ENCODE measurements at regions not wholly inside any gene's neighbourhood (a gene's known extent, or its start where the extent isn't known, plus 50 kb on each side); places are given as distances from the start of the nearest gene placed in this dataset.
"Not testable (repeated sequence)": the region's sequence is repeated elsewhere in the genome, so short reads cannot be mapped to it uniquely, and the experiment has no call there.

DNA sequence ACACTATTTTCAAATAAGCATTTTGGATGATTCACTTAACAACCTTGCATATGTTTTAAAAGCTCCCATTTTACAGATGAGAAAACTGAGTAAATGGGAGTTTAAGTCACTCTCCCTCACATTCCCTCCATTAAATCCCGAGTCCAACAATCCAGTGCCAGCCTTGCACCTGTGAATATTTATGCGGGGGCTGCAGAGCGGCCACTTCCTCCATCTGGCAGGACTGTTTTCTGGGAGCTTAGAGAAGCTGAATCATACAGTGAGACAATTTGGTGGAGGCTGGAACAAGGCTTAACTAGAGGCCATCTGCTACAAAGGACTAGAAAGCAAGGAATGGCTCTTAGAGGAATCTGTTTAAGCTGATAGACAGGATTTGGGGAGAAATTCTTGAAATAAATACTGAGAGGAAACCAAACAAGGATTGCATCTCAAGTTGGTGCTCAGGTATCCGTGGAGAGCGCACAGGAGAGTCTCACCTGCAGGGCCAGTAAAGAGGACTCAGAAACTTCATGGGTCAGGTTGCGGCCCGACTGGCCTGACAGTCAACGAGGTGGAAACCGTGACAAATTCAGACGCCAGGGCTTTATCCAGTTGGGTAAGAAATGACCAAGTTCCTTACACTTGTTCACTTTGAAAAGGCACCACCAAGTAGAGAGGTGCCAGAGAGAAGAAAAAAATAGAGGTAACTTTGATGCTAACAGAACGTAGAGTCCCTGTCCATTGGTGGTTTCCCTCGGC is 478.5 kb downstream of the QKI start:
- no peak for DNase-seq (ENCODE audit: low read depth in 2 of 2)

DNA sequence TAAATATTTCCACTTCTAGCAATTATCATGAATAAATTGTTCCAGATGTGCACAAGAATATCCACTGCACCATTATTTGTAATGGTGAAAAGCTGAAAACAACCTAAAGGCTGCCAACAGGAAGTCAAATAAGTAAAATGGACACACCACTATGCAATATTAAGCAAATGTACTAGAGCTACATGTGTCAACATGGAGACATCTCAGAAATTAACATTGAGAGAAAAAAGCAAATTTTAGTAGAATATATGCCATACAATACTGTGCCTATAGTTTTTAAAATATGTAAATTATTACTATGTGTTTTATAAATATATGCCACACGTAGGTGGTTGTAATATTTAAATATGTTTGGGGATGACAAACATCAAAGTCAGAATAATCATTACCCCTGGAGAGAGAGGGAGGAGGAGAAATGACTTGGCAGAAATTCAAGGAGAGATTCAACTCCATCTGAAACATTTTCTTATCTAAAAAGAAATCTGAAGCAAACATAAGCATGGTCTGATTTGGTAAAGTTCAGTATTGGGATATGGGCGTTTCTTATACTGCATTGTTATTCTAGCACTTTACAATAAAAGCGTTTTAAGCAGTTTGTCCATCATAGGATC is 475.5 kb downstream of the QKI start:
- no peak for DNase-seq (ENCODE audit: low read depth in 2 of 2)

DNA sequence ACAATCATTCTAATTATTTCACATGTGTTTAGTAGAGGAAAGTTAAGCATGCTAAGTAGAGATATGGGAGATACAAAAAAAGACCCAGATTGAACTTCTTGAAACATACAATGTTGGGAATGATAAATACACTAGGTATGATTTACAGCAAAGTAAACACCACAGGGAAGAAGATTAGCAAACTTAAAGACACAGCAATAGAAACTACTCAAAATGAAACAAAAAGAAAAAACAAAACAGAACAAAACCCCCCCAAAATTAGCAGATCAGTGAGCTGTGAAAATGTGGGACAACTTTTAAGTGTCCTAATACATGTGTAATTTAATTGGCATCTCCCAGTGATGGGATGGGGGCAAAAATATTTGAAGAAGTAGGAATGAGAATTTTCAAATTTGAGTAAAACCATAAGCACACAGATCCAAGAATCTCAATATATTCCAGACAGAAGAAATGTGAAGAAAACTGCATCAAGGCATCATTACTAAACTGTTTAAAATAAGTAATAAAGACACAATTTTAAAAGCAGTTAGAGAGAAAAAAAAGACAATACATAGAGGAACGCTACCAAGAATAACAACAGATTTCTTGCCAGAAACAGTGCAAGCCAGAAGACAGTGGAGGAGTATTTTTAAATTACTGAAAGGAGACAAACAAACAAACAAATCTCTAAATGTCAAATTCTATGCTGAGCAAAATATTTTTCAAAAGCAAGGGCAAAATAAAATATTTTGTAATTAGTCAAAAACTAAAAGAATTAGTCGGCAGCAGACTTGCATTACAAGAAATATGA is 473.7 kb downstream of the QKI start:
- no peak for DNase-seq (ENCODE audit: low read depth in 2 of 2)

DNA sequence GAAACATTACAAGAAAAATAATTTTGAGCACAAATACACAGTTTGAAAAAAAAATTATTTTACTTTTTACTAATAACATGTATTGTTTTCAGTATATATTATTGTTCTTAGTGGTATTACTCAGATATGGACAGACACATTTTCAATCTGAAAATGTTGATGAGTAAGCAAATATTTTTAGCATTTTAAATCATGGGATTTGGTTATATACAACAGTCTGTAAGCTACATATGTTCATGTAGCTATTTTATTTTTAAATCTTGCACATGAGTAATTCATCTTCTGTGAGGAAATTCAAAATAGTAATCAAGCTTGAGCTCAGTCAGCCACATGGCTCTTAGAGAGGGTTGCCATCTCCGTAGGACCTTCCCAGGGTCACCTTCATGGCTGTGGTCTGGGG is 471.9 kb downstream of the QKI start:
- no peak for DNase-seq (ENCODE audit: low read depth in 2 of 2)

DNA sequence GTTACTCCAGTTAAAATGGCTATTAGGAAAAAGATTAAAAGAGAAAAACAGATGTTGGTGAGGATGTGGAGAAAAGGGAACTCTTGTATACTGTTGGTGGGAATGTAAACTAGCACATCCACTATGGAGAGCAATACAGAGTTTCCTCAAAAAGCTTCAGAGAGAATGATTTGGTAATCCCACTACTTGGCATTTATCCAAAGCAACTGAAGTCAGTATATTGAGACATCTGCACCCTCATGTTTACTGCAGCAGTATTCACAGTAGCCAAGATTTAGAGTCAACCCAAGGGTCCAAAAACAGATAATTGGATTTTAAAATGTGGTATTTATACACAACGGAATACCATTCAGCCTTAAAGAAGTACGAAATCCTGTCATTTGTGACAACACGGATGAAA is 469.5 kb downstream of the QKI start:
- DNase-seq (ENCODE audit: low read depth in 2 of 2) = no peak

DNA sequence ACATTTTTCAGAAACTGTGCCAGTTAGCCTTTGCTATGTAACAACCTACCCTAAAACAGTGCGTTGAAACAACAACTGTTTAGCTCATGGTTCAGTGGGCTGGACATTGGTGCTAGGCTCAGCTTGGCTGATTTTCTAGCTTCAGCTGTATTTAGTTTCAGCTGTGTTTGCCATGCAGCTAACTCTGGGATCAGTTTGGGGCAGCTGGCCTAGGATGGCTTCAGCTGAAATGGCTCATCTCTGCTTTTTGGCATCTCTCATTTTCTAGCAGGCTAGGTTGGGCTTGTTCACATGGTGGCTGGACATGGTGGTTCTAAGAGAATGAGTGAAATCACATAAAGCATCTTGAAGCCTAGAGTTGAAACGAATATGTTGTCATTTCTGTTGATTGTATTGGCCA is 464.2 kb downstream of the QKI start:
- DNase-seq (ENCODE audit: low read depth in 2 of 2) = no peak

DNA sequence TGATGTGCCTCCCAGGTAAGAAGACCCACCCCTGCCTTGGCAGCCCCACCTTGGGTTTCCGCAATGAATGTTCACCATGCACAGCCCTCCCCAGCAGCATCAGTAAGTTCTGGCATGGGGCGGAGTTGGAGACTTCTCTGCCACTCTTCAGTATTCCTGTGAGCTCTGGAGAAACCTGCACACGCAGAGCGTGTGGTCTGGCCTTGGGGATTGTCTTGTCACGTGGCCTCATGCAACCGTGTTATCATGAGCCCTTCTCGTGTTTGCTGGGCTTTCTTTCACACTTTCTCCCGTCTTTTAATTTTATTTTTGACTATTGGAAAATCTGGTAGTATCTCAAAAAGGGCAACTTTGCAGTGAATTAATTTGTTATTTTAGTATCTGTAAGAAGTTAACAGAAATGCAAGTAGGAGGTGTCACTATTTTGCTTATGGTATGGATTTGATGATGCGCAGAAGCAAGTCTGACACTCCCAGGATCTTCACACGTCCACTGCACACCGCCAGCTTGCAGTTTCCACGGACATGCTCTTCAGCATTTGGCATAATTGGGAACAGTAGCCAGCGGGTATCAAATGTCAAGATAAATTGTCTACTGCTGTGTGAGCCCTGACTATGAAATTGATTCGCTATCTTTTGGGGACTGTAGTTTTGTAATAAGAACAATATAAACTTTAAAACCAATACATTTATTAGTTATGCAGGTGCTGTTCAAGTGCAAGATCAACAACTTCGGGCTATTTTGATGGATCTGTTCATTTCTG is 463.5 kb downstream of the QKI start:
- DNase-seq (ENCODE audit: low read depth in 2 of 2) = no peak

DNA sequence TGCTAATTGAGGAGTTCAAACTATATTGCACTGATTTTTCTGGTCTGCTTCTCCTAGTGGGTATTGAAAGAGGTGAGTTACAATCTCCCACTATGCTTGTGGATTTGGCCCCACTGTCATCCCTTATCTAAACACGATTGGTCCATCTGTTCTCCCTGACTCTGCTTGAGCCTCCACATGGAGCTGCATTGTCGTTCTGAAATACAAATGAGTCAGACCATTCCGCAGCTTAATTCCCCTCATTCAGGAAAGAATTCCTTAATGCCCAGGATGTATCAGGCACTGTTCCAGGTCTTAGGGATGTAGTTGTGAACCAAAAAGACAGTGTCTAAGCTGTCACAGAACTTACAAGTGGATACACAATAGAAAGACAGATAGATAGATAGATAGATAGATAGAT is 461.9 kb downstream of the QKI start:
- no peak for DNase-seq (ENCODE audit: low read depth in 2 of 2)

DNA sequence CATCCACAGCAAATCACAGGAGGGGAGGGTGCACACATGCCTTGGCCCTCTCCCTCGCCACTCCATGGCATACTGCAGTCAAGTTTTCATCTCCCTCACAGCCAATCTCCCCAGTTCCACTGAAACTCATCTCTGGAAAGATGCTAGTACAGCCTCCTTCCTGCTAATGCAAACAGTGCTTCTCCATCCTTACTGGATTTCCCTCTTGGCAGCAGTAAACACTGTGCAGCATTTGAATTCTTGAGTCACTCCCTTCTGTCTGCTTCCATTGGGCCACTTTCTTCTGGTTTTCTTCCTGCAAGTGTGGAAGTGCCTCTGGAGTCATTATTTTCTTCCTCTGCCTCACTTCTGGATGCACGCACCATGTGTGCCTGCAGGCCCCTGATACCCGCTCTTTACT is 460.3 kb downstream of the QKI start:
- no peak for DNase-seq (ENCODE audit: low read depth in 2 of 2)

DNA sequence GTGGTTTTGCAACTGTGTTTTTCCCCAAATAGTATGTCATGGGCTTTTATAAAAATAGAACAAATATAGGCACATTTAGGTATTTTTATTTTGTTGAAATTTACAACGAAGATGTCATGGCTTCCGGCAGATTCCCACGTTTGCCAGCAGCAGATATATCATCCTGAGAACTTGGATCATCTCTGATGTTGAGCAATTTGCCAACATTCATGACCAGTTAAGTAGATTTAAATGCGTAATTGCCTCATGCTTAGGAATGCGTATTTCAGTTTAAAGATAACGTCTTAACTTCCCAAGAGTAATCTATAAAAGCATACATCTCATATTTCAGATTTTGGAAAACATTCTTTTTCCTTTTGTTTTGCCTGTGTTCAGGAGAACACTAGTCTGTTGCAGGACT is 457.8 kb downstream of the QKI start:
- no peak for DNase-seq (ENCODE audit: low read depth in 2 of 2)

DNA sequence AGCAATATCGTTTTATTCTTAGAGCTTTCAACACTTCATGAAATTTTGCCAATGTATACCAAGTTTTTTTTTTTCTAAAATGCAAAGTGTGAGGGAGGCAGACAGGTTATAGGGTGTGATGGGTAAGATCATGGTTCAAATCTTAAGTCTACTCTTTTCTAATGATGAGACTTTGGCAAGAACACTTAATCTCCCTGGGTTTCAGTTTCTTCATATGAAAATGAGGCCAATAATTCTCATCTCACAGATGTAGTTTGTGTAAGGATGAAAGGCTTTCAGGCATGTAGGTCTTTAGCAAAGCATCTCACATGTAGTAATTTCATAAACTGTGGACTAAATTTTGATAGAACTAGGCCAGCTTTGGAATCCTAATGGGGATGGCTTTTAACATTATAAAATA is 457.1 kb downstream of the QKI start:
- DNase-seq (ENCODE audit: low read depth in 2 of 2) = no peak

DNA sequence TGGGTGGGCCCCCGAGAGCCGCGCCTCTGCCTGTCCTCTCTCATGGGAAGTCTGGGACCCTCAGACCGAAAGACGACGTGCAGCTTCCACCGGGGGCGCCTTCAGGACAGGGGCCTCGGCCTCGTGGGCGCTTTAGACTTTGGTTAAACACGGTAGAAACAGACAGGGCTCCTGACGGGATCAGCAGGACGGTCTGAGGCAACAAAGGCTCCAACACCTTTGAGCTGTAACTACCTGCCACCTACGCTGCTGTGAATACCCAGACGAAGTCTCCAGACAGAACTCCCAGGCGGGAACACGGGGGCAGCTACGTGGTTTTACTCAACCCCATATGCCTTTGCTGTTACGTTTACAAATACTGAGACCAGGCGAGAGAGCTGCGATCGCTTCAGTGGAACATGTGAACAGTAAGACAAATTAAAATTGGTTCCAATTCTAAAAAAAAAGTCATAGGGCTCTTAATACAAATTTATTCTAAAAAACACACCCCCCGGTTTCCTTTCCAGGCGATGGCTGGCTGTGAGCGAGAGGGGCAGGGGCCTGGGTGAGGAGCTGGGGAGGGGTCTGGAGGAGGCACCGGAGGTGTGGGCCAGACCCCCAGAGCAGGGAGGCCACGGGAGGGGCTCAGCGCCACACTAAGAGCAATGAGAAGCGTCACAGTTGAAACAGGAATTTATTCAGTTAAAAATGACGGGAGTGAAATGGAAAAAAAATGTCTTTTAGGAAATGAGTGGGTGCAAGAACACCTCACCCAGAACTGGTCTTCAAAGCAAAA is 453.2 kb downstream of the QKI start:
- no peak for DNase-seq (ENCODE audit: low read depth in 2 of 2)

DNA sequence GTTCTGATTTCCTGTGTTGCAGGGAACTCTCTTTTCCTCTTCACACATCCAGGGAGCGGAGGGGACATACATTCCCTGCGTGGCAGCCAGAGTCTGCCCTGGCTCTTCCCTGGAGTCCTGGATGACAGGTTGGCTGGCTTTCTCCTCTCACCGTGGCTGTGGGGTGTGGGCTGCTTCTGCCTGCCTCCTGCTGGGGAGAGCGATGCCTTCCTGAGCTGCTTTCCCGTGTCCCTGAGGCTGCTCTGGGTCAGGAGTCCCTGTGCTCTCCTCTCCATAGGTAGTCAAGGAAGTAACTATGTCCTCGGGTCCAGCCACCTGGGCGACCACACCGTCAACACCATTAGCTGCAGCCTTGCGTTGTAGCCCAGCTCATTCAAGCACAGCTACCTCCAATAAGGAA is 451.7 kb downstream of the QKI start:
- DNase-seq (ENCODE audit: low read depth in 2 of 2) = no peak

DNA sequence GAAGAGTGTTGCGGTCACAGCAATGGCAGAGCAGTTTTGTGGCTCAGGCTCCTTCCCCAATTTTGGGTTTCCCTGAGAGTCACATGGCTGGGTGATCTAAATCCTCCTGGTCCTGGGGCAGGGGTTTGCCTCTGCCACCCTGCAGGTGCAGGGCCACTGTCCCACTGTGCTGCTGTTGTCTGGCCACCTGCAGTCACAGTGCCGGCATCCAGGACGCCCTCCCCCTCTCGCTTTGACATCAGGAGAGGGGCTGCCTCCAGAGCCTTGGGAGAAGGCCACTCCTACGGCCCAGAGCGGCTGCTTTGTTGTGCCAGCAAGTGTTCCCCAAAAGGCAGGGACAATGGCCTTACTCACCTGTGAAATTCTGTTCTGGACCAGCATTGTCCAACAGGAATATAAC is 449.0 kb downstream of the QKI start:
- no peak for DNase-seq (ENCODE audit: low read depth in 2 of 2)

DNA sequence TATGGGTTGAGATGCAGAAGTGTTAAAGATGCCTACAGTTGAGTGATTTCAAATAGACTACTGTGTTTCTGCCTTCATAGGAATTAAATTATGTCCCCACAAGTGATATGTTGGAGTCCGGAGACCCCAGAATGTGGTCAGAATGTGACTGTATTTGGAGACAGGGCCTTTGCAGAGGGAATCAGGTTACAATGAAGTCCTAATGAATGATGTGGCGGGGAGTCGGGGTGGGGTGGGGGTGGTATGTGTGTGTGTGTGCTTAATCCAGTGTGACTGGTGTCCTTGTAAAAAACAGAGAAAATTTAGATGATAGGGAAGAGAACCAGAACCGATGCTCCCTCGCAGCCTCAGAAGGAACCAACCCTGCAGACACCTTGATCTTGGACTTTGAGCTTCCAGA is 448.2 kb downstream of the QKI start:
- no peak for DNase-seq (ENCODE audit: low read depth in 2 of 2)

DNA sequence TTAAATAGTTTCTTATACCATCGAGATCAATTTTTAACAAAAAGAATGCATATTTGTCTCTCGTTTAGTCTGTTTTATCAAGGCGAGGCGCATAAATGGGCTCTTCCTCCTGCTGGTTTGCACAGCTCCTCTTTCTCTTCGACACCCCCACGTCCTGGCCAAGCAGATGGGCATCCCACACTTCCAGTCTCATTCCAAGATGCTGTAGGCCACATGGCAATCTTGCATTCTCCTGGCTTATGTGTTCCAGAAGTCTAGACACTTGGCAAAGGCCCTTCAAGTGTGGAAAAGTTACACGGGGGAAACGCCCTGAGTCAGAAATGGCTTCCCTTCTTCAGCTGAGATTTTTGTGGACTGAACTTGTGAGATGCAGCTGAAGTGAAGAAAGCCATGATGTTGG is 447.1 kb downstream of the QKI start:
- no peak for DNase-seq (ENCODE audit: low read depth in 2 of 2)

DNA sequence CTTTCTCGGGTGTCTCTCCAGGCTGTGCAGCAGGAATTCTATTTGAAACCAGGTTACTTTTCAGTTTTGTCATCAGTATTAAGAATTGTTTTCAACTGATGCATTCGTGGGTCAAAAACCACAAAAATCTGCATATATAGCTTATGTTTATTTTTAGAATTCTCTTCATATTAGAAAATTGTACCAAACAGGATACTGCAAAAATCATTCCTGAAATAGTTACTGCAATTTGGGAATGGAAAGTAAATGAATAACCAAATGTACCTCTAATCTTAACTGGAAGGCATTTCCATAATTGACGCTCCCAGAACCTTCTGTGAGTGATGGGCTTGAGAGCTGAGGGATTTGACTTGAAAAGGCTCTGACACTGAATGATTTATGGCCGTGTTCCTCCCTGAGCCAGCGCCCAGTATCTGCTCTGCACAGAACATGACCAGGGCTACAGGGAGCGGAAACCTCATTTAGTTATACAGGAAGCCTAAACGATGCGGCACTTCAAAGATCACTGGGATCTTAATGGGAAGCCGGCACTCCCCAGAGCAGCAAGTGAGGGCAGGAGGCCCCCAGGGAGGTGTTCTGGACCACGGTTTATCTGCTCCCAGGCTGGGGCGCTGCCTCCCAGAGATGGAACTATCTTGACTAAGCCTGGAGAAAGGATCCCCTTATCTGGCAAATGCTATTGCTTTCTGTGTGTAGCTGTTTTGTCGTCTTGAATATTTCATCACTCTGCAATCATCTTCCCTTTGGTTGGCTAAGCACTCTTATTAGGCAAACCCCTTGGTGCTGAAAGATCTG is 446.0 kb downstream of the QKI start:
- no peak for DNase-seq (ENCODE audit: low read depth in 2 of 2)

DNA sequence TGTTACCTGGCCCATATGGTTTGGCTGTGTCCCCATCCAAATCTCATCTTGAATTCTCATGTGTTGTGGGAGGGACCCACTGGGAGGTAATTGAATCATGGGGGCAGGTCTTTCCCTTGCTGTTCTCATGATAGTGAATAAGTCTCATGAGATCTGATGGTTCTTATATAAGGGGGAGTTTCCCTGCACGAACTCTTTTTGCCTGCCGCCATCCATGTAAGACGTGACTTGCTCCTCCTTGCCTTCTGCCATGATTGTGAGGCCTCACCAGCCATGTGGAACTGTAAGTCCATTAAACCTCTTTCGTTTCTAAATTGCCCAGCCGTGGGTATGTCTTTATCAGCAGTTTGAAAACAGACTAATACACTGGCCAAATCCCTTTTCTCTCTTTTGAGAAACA is 444.4 kb downstream of the QKI start:
- DNase-seq (ENCODE audit: low read depth in 2 of 2) = not testable (repeated sequence)

DNA sequence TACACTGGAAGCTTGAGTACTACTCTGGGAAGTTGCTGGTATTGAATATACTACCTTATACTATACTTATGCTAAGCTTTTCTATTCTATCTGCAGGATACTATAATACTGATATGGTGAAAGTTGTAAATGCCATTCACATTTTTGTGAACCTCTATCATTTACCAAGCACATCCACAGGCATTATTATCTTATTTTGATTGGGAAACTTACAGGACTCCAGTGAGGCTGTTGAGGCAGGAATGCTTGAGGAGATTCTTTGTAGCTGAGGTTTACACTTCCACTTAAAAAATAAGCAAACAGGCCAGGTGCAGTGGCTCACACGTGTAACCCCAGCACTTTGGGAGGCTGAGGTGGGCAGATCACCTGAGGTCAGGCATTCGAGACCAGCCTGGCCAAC is 442.9 kb downstream of the QKI start:
- DNase-seq (ENCODE audit: low read depth in 2 of 2) = no peak

DNA sequence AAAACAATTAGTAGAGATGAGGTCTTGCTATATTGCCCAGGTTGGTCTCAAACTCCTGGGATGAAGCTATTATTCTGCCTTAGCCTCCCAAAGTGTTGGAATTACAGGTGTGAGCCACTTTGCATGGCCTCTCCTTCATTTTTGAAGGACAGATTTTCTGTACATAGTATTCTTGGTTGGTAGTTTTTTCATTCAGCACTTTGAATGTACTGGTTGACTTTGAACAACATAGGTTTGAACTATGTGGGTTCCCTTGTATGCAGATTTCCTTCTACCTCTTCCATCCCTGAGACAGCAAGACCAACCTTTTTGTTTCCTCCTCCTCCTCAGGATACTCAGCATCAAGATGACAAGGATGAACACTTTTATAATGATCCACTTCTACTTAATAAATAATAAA is 436.4 kb downstream of the QKI start:
- no peak for DNase-seq (ENCODE audit: low read depth in 2 of 2)

DNA sequence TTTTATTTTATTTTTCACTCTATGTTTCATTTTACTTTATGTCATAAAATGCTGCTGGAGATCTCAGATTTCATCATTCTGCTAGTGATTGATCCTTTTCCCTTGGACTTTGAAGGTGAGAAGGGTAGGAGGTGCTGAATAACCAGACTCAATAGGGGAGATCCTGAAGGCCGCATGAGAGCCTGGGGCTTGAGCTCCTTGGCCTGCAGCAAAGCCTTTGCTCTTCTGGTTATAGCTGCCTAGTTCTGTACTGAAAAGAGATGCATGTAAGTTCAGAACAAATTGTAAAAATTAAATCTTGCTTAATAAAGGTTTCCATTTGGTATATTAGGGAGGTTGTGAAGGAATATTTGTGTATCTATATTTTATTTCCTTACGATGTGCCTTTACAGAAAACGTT is 430.2 kb downstream of the QKI start:
- DNase-seq (ENCODE audit: low read depth in 2 of 2) = no peak
